ENCODE measurements at regions not wholly inside any gene's neighbourhood (a gene's known extent, or its start where the extent isn't known, plus 50 kb on each side); places are given as distances from the start of the nearest gene placed in this dataset.

DNA sequence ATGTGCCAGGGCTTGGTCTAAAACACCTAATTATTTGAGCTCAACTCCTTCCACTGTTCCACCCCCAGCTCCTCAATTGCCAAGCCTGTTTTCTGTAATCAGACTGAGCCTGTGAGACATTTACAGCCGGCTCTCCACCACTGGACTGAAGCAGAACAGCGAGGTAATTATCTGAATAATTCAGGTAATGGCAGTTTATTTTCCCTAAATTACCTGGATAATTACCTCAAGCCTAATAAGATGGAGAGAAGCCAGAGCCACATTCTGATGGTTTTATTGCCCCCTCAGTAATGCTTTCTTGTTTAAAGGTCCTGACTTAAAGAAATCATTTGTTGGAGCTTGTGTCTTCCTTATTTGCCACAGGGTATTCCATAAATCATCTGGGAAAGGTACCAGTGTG is 64.2 kb downstream of the FZD4 start:
- Mint-ChIP-seq H3K4me3 (no peak overlapping the region), H3K27me3 (no peaks in the 10 kb centered on the region), H3K36me3 (no peaks in the 10 kb centered on the region), H3K27ac (no peak overlapping the region), H3K9me3 (no peaks in the 10 kb centered on the region), H3K4me1 (ENCODE audit: low read depth in 2 of 2) (peaks cover 0 to 6% of the 10 kb centered on the region in 2 donors)
- ATAC-seq (no peak), DNase-seq (ENCODE audit: low spot score) (no peak)

- Mint-ChIP-seq H3K9me3 (no peaks in the 10 kb centered on the region), H3K4me1 (ENCODE audit: low read depth in 2 of 2) (peaks cover 0 to 6% of the 10 kb centered on the region in 2 donors), H3K4me3 (no peak overlapping the region), H3K36me3 (no peaks in the 10 kb centered on the region), H3K27me3 (no peaks in the 10 kb centered on the region), H3K27ac (no peak overlapping the region)
- DNase-seq (ENCODE audit: low spot score) (no peak), ATAC-seq (no peak)
These were observed 62.0 kb downstream of the FZD4 start for GRCh38 chr11:86893235-86893634.
